Erythroblast (primary cell): ENCODE measurements at regions not wholly inside any gene's neighbourhood (a gene's known extent, or its start where the extent isn't known, plus 50 kb on each side); places are given as distances from the start of the nearest gene placed in this dataset.
"Not testable (repeated sequence)": the region's sequence is repeated elsewhere in the genome, so short reads cannot be mapped to it uniquely, and the experiment has no call there.

Experiments
- GATA1 ChIP-seq: IDR thresholded peaks from 2 replicates; pipeline ENCODE4 v1.6.1; 2011; ENCODE audit warnings: low read depth, mild to moderate bottlenecking, control low read depth, low read length, moderate library complexity
- POLR2A ChIP-seq: IDR thresholded peaks from 2 replicates; pipeline ENCODE4 v1.6.1; 2011; ENCODE audit warnings: mild to moderate bottlenecking, low read length

DNA sequence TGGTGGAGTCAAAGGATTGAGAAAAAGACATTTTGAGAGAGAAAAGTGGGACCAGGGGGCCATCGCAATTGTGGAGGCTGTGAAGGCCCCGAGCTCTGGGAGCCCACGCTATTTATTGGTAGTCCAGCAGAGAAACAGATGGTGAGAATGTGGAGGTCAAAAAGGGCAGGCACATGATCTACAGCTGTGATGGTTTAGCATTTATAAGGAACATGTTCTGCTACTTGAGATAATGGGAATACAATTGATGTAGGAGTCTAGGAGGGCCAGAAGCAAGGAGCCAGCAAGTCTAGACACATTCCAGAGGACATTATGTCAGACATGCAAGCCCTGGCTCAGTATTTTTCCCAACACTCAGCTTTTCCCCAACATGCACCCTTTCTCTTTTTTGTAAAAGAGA, 283.4 kb upstream of the MTPN start:
- TF ChIP-seq POLR2A, GATA1: not testable (repeated sequence)
